T47D (cell line): ENCODE measurements at regions not wholly inside any gene's neighbourhood (a gene's known extent, or its start where the extent isn't known, plus 50 kb on each side); places are given as distances from the start of the nearest gene placed in this dataset.
A peak's percentile ranks its signal among the peaks of the same experiment; 100 is the strongest.

Experiments used
- DNase-seq, 2 experiments: peaks; one replicate each; pipeline versions ENCODE4 v3.0.0 to v3.0.0-alpha.2; 2011 to 2012; ENCODE audit warnings: low read depth in 1 of 2, low spot score in 1 of 2
- JUND ChIP-seq: IDR thresholded peaks from 2 replicates; pipeline ENCODE4 v1.6.1; 2012; ENCODE audit warnings: low read depth
- in situ Hi-C: cut with HindIII; loops from 2 replicates; pipeline ENCODE4 v1.10.0; 2016; ENCODE audit warnings: low sequenced_read_pairs, low pct_unique_long_range_greater_than_20kb

DNA sequence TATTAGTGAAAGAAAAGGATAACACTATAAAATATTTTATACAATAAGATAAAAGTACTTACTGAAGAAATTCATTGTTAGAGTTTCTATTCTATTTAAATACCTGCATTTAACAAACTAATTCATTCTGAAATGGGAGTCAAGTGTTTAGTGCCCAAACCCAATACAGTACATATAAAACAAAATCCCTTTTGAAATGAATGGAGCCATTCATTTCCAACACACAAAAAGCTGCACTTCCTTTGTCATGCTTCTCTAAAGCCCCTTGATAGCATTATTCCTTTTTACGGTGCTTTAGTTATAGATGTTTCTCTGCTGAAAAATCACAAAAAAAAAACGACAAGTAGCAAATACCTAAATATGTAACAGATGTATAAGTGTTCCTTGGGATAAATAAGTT lies 596.3 kb downstream of the ZIC1 start:
- in situ Hi-C loops = no loop called here
- no peak for DNase-seq
- TF ChIP-seq JUND = no peak

DNA sequence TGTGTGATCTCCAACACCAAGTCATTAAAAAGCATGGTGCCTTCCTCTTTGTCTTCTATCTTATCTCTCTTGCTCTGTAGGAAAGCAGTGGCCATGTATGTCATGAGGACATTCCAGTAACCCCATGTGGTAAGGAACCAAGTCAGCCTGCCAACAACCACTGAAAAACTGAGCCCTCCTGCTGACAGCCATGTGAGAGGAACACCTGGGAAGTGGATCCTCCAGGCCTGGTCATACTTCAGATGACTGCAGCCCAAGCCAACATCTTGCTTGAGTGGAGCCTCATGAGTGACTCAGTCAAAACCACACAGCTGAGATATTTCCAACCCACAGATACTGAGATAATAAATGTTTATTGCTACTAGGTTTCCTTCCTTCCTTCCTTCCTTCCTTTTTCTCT lies 597.3 kb downstream of the ZIC1 start:
- peak in 1 of 2 experiments; percentile 5 for DNase-seq
- TF ChIP-seq JUND = no peak
- in situ Hi-C loops = no loop called here

DNA sequence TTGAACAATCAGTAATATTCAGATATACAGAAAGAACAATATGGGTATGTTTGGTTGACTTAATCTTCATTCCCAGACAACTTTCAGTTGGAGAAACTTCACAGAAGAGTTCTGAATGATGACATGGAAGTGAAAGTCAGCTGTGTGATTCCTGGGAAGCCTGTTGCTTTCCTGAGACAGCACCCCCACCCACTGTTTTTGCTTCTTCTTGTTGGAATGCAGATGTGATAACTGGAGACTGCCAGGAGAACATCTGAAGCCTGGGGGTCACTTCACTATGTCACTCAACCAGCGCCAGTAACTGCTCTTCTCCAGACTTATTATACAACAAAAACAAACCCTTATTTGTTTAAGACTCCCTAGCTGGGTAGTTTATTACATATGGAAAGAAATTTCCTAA lies 599.4 kb downstream of the ZIC1 start:
- no peak for TF ChIP-seq JUND
- in situ Hi-C loops = no loop called here
- no peak for DNase-seq

DNA sequence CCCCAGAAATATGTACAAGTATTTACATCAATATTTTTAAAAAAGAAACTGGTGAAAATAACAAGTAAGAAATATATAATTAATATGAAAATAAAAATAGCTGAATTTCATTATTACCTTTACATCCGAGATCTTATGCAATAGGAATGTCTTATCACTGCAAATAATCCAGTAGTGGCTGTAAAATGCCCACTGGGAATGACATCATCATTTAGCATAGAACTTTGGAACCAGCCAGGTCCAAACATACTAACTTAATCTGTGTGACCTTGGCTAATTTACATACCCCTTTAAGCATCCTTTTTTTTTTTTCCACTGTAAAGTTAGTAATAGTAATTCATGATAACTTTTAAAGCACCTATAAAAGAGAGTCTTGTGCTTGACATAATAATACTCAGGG lies 611.7 kb downstream of the ZIC1 start:
- in situ Hi-C loops = no loop called here
- no peak for TF ChIP-seq JUND
- no peak for DNase-seq

DNA sequence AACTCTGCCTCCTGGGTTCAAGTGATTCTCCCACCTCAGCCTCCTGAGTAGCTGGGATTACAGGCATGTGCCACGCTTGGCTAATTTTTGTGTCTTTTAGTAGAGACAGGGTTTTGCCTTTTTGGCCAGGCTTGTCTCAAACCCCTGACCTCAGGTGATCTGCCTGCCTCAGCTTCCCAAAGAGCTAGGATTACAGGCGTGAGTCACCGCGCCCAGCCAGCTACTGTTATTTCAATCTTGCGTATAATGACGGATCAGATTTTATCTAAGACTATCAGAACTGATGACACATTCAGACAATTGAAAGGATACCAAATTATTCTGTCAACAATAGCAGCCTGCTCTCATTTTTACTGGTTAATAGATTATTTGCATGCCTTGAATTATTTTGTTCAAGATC lies 612.2 kb downstream of the ZIC1 start:
- DNase-seq = no peak
- TF ChIP-seq JUND = no peak
- in situ Hi-C loops = no loop called here

DNA sequence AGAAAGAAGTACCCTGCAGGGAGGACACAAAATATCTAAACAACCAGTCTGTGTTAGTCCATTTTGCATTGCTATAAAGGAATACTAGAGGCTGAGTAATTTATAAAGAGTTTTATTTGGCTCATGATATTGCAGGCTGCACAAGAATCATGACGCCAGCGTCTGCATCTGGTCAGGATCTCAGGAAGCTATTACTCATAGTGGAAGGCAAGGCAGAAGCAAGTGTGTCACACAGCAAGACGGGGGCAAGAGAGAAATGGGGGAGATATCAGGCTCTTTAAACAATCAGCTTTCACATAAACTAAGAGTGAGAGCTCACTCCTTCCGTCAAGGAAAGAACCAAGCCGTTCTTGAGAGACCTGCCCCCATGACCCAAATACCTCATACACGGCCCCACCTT lies 614.8 kb downstream of the ZIC1 start:
- TF ChIP-seq JUND = no peak
- no peak for DNase-seq
- in situ Hi-C loops = no loop called here

DNA sequence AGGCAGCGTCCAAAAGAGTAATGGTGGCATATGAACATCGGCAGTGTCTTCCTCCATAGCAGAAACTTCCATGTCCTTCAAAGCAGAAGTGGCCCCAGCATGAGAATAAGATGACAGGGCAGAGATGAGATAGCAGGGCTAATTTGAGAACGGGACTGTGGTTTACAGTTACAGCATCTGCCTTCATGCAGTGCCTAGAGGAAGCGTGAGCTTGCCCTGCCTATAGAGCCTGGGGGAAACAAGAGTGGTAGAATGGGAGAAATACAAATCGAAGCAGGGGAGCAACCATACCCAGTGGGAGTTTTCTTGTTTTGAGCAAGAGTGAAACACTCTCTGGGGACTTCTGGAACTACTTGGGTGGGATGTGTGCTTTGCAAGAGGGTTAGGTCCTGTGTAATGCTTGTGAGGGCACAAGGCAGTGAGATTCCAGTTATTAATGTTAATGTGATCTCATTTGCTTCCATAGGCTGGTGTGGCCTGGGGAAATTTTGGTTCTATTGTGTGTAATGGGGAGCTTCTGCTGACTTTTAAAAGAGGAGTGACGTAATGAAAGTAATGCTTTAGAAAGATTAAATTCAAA lies 616.9 kb downstream of the ZIC1 start:
- no peak for TF ChIP-seq JUND
- no peak for DNase-seq

DNA sequence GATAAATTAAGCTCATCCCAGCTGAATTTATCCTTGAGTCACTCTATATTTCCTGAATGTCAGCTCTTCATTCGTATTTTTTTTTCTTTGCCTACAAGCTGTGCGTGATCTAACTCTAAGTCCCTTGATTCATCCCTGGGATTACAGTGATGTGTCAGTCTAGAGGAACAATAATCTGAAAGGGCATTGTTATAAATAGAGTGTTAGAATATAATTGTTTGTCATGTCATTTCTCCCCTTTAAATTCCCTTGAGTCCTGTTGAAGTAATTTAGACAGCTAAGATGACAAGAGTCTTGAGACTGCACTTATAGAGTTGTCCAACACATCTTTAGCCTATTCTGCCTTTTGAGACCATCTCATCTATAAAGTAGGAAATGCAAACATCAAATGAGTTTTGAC lies 621.8 kb downstream of the ZIC1 start:
- no peak for TF ChIP-seq JUND
- DNase-seq = no peak
- in situ Hi-C loops = no loop called here

More for the DNA sequence above, 616.9 kb downstream of the ZIC1 start:
- in situ Hi-C loops = no loop called here

DNA sequence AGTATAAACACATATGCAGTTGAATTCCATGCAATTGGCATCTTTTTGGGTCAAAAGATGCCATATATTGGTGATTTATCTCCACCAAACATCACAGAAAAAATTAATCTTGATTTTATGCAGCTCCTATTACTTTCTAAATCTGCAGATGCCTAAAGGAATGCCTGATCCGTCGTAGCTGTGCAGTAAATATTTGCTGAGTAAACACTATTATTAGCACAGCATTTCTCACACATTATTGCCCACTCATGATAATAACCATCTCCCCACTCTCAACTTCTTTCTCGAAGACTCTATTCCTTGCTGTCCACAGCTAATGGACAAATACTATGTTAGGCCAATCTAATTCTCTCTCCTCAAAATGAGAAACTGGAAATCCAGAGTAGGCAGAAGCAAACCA lies 625.2 kb downstream of the ZIC1 start:
- in situ Hi-C loops = no loop called here
- TF ChIP-seq JUND = no peak
- DNase-seq = no peak

DNA sequence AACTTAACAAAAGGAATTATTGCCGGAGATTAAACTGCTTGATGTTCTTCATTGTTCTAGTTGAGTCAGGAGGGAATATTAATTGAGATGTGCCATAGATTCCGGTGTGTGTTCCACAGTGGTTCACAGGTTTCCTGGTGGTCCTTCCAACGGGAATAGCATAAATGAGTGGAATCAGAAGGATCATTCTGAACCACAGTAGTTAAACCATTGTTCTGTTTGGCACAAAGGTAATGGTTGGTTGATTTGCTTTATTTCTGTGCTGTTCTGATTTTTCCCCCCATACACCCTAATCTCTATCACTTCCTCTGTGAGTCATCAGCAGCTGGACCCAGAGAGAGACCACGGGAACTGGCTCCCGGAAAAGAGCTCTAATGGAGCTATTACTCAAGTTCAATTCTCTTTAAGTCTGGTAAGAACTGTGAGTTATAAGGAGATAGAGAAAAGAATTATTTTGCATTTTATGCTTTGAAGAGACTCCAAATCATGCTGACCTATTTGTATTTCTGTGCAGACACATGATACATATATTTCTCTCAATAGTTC lies 627.2 kb downstream of the ZIC1 start:
- in situ Hi-C loops = no loop called here
- no peak for DNase-seq
- no peak for TF ChIP-seq JUND

DNA sequence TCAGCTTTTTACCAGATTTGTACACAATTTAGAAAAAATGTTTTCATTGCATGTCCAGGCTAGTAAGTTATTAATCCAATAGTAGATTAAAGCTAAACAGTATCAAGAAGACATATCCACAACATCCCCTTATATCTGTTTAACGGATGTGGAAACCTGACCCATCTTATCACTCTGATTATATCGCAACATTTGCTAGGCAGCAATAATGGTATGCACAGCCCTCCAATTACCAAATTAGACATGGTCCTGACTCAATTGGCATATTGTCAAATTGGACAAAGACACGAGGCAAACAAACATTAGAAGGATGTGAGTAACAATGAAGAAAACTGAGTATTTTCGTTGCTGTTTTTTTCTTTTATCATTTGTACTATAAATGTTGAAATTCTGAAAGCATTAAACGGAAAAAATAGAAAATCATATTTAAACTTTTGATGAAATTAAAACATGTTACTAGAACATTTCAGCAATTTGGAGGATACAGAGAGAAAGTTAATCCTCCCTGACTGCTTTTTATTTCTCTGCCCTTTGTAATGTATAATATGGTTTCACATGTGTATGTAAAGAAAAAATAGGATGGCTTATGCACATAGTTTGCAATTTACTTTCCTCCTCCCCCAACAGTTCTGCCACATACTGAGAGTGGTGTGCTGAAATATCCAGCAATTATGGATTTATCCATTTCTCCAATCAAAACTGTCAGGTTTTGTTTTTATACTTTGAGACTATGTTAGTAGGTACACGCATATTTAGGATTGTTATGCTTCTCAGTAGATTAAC lies 633.7 kb downstream of the ZIC1 start:
- DNase-seq = no peak
- no peak for TF ChIP-seq JUND
- in situ Hi-C loops = no loop called here

DNA sequence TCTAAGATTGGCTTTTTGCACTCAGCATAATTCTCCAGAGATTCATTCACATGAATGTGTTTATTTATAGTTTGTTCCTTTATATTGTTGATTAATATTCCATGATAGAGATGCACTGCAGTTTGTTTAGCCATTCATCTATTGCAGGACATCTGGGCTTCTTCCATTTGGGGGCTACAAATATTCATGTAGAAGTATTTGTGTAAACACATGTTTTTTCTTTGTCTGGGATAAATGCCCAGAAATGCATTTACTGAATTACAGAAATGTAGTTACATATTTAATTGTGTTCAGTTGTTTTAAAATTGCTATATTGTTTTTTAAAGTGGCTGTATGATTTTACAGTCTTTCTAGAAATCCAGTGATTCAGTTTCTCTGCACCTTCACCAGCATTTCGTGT lies 635.0 kb downstream of the ZIC1 start:
- DNase-seq = no peak
- in situ Hi-C loops = no loop called here
- no peak for TF ChIP-seq JUND

DNA sequence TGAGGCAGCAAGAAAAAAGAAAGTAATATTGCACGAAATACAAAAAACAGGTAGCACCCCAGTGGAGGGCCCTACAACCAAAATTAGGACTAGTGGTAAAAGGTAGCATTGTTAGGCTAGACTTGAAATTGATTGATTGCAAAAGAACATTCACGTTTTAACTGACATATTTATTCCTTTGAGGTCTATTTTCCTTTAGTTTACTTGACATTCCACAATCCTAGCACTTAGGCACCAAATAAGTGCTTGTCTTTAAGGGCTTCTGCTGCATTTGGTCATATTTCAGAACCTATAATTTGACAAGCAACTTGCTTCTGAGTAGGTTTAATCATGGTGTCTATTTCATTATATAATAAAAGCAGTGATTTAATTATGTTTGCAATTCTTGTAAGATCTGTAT lies 642.7 kb upstream of the AGTR1 start:
- in situ Hi-C loops = no loop called here

More for the DNA sequence above, 642.7 kb upstream of the AGTR1 start:
- DNase-seq = no peak
- no peak for TF ChIP-seq JUND
